DMS 273 (cell line): ENCODE measurements at regions not wholly inside any gene's neighbourhood (a gene's known extent, or its start where the extent isn't known, plus 50 kb on each side); places are given as distances from the start of the nearest gene placed in this dataset.

Source experiments
- DNase-seq: peaks from one replicate; lab custom pipeline; 2025; ENCODE audit not compliant: unreplicated experiment; lab: John Stamatoyannopoulos, UW

- peak; percentile 3 for DNase-seq
Observed at GRCh38 chr11:116563028-116563711, 209.6 kb downstream of the BUD13 start.

- no peak for DNase-seq
Observed at GRCh38 chr11:116560589-116560988, 212.2 kb downstream of the BUD13 start.

DNA sequence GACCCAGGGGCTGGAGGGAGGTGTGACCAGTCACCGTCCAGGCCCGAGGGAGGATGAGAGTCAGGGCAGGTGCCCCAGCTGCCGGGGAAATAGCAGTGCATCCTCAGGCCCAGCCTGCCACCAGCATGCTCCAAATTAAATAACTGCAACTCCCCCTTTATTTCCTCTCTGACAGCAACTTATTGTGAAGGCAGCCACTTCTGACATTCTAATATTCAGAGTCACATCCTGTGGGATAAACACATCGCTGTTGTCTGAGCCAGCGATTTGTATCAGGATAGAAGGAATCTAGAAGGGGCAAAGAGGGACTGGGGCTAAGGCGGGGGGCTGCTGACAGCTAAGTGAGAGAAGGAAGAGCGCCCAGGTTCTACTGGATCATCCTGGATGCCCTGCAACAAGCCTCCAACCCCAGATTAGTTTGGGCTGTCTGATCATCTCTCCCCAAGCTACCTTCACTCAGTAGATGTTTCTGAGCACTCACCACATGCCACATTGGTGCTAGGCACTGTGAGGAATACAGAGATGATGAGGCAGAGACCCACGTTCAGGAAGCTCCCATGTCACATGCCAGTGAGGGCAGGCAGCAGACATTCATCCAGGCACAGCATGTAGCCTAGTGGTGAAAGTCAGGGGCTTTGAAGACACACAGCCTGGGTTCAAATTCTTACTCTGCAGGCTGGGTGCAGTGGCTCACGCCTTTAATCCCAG is 214.1 kb downstream of the BUD13 start:
- no peak for DNase-seq

- DNase-seq: no peak
Observed at GRCh38 chr11:116557282-116557681, 215.5 kb downstream of the BUD13 start.

DNA sequence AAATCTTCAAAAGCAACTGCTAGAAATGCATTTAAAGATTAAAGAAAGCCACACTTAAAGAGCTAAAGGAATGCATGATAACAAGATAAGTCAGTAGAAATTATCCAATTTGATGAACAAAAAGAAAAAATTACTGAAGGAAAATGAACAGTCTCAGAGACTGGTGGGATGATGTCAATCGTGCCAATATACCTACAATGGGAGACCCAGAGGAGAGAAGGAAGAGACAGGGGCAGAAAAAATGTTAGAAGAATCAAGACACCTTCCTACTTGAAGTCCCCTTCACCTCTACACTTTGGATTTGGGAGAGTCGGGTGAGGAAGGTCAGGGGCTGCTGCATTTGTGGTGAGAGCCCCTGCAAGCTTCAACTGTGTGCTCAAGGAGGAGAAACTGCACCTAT is 216.3 kb downstream of the BUD13 start:
- no peak for DNase-seq

DNA sequence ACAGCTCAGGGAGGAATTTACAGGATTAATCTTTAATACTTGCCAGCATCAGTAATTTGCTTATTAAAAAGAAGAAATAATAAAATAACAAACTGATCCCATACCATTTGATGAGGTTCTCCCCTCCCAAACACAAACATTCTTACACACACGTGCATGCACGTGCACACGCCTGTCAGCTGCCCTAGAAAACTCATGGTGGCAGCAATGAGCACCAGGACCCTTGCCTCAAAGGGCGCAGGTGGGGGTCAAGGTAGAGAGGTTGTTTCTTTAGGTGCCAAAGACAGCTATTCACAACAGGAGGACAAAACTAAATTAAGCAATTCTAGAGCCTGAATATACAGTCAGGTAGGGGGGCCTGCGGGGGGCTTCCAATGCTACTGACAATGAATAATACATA is 219.3 kb downstream of the BUD13 start:
- DNase-seq: no peak

GRCh38 chr11:116551576-116551975 is 221.2 kb downstream of the BUD13 start:
- DNase-seq: no peak

- DNase-seq: no peak
Observed at GRCh38 chr11:116548256-116548655, 224.5 kb downstream of the BUD13 start.

DNA sequence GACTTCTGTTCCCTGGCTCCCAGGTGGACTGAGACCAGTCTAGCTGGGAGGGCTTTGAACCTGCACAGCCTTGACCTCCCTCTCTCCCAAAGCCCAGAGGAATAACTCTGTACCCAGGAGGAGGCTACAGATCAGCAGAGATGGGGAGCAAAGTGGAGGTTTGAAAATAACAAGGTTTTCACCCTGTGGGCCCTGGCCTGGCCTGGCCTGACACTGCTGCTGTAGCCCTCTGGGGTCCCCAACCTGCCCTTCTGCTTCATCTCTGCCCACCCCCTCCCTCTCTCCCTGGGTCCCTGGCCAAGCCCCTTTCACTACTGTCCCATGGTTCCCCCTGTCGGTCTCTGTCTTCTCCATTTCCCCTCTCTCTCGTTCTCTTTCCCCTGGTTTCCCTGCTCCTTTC is 225.2 kb downstream of the BUD13 start:
- DNase-seq: no peak

DNA sequence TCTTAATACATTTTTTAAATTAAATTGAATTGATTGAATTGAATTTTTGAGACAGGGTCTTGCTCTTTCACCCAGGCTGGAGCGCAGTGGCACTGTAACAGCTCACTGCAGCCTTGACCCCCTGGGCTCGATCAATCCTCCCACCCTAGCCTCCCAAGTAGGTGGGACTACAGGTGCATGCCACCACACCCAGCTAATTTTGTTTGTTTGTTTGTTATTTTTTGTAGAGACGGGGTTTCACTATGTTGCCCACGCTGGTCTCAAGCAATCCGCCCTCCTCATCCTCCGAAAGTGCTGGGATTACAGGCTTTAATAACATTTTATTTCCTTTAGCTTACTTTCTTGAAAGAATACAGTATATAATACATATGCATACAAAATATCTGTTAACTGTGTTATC is 226.9 kb downstream of the BUD13 start:
- DNase-seq: no peak

DNA sequence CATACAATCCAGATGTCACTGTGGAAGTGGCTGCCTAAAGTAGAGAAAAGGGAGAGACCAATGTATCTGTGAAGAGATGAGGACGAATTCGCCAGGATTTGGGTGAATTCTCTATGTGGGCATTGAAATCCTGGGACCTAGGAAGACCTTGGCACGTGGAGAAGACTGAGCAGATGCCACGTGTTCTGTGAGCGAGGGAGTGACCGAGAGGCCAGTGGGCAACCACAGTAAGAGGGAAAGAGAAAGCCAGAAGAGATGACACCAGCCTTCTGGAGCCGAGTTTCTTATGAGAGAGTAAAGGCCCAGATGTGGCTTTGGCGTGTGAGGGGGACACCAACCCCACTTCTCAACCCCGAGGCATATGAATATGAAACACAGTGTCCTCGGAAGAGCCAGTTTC is 228.1 kb downstream of the BUD13 start:
- DNase-seq: no peak

DNA sequence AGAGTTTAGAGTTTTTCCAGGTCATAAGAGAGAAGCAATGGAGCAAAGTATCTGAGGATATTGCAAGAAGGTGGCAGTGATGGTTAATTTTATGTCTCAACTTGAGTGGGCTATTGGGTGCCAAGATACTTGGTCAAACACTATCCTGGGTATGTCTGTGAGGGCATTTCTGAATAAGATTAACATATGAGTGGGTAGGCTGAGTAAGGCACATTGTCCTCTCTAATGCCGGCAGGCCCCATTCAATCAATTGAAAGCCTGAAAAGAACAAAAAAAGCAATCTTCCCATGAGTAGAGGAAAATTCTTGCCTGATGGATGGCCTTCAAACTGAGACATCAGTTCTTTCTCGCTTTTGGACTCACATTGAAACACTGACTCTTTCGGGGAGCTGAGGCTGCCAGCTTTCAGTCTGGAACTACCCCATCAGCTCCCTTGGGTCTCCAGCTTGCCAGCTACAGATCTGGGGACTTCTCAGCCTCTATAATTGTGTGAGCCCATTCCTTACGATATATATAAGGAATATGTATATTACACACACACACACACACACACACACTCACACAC is 228.8 kb downstream of the BUD13 start:
- DNase-seq: no peak

GRCh38 chr11:116543099-116543498 is 229.7 kb downstream of the BUD13 start:
- DNase-seq: no peak

- DNase-seq: no peak
Observed at GRCh38 chr11:116542406-116542805, 230.4 kb downstream of the BUD13 start.

DNA sequence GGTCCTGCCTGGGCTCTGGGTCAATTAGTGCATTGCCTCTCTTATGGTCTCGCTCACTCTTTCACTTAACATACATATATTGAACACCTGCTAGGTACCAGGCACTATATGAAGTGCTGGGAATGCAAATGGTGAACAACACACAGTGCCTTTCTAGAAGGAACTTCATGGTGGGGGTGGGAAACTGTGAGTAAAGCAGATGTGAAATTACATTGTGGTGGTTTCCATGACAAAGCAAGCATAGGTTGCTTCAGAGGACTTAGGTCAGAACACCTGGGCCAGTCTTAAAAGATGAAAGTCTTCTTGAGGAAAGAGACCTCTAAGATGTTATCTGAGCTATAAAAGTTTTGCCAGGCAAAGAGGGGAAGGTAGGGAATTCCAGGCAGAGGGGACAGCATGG is 231.3 kb downstream of the BUD13 start:
- no peak for DNase-seq

DNA sequence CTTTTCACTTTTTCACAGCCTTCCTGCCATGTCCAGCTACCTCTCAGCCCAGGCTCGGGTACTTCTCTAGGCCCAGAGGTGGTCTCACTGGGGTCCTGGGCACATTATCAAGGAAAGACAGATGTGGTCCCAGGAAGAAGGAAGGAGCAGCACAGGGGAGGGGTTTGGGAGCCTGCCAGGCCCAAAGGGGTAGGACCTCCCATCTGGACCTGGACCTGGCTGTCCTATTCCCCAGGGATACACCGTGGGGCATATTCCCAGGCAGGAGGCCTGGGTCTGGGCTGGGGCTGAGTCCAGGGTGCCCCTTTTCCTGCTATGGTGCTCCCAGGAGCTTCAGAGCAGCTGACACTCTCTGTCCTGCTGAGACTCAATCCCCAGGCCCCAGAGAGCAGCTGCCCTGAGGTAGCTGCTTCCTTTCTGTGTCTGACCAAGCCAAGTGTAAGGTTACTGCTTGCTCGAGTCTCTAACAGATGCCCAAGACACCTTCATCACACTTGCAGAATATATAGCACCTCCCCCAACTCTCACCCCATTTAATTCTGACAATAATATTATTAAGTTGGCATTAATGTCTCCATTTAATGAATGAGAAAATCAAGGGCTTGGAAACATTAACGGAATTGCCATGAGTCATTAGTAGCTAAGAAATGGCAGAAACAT is 232.0 kb downstream of the BUD13 start:
- no peak for DNase-seq

DNA sequence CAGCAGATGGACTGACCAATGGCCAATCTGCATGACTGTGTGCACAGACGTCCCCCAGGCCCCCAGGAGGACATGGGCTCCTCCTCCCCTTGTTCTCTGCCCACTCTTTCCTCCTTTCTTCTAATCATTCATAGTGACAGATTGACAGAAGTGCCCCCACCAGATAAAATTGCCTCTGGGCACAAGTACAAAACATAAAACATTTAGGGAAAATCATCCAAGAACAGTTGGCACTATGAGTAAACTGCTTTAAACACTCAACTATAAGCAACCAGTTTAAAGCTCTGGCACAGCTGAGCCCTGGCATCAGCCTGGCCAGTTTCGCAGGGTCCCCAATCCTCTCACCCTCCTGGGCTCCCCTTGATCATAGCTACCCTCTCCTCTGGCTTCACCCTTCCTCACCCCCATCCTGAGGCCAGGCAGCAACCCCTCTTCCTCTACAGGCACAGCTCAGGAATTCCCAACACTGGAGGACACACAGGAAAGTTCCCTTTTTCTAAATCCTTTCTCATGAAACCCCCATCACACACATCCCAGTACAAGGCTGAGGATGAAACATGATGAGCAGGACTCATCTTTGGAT is 232.9 kb downstream of the BUD13 start:
- DNase-seq: no peak

GRCh38 chr11:116539211-116539610 is 233.6 kb downstream of the BUD13 start:
- DNase-seq: no peak

DNA sequence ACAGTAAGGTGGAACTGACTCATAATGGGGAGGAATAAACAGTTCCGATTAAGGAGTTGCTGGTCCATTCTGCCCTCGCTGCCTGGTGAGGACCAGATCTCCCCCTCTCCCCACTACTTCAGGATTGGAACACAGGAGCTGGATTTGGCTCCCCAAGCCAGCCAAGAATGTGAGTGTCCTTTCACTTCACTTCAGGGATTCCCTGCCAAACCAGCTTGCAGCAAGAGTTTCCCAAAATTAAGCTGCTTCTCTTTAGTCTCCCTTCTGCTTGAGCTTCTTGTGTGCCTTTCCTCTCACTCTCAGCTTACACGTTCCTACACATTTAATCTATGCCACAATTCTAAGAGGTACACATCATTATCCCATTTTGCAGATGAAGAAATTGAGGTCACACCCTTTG is 234.1 kb downstream of the BUD13 start:
- DNase-seq: no peak

- DNase-seq: no peak
Observed at GRCh38 chr11:116537709-116538108, 235.1 kb downstream of the BUD13 start.

GRCh38 chr11:116537121-116537520 is 235.7 kb downstream of the BUD13 start:
- DNase-seq: no peak

- DNase-seq: no peak
Observed at GRCh38 chr11:116536416-116536815, 236.4 kb downstream of the BUD13 start.
